SK-N-SH (cell line): ENCODE measurements at regions not wholly inside any gene's neighbourhood (a gene's known extent, or its start where the extent isn't known, plus 50 kb on each side); places are given as distances from the start of the nearest gene placed in this dataset.

Source experiments
- CTCF ChIP-seq: fragments of 200-600 bp; sonication (generic); IDR thresholded peaks from 2 replicates; pipeline ENCODE4 v1.6.1; 2017; ENCODE audit warnings: antibody characterized with exemption, mild to moderate bottlenecking, moderate library complexity
- EZH2phosphoT487 ChIP-seq: fragments of 200-600 bp; sonication (generic); IDR thresholded peaks from 2 replicates; pipeline ENCODE4 v1.6.1; 2017; ENCODE audit warnings: low read depth, mixed run types, mild to moderate bottlenecking, antibody characterized with exemption, moderate library complexity, borderline replicate concordance
- JUND ChIP-seq: IDR thresholded peaks from 2 replicates; pipeline ENCODE4 v1.4.0; 2012
- MEF2A ChIP-seq: IDR thresholded peaks from 2 replicates; pipeline ENCODE4 v1.4.0; 2012; ENCODE audit warnings: low read depth, borderline replicate concordance
- POLR2AphosphoS5 ChIP-seq: IDR thresholded peaks from 2 replicates; pipeline ENCODE4 v1.6.1; 2012; ENCODE audit warnings: low read depth, low read length
- RXRA ChIP-seq: IDR thresholded peaks from 2 replicates; pipeline ENCODE4 v1.4.0; 2012; ENCODE audit warnings: low read depth, mild to moderate bottlenecking, borderline replicate concordance
- TAF1 ChIP-seq: IDR thresholded peaks from 2 replicates; pipeline ENCODE4 v1.6.1; 2012; ENCODE audit warnings: low read depth, mild to moderate bottlenecking, low read length, moderate library complexity, borderline replicate concordance
- TEAD4 ChIP-seq: IDR thresholded peaks from 2 replicates; pipeline ENCODE4 v1.4.0; 2012; ENCODE audit warnings: mild to moderate bottlenecking, borderline replicate concordance; ENCODE audit not compliant: insufficient read depth
- ZBTB33 ChIP-seq: IDR thresholded peaks from 2 replicates; pipeline ENCODE4 v1.4.0; 2012; ENCODE audit warnings: low read depth, borderline replicate concordance
- TF ChIP-seq, protein P1 (sequence below): IDR thresholded peaks from 2 replicates; pipeline ENCODE4 v1.4.0; 2012; ENCODE audit warnings: low read depth
- TF ChIP-seq, protein P2 (sequence below): IDR thresholded peaks from 2 replicates; pipeline ENCODE4 v1.6.1; 2012; ENCODE audit warnings: mild to moderate bottlenecking, low read depth, low read length, moderate library complexity
- TF ChIP-seq, protein P3 (sequence below): fragments of 150-350 bp; IDR thresholded peaks from 2 replicates; pipeline ENCODE4 v1.6.1; 2016; ENCODE audit warnings: mild to moderate bottlenecking, low read depth, low read length

GRCh38 chr5:51846015-51846414, 462.8 kb downstream of the ISL1 start:
- TF ChIP-seq EZH2phosphoT487 (no peak), CTCF (no peak), TEAD4 (no peak), ZBTB33 (no peak), MEF2A (no peak), POLR2AphosphoS5 (no peak), RXRA (no peak), TAF1 (no peak), JUND (no peak)
- TF ChIP-seq, protein P1, sequence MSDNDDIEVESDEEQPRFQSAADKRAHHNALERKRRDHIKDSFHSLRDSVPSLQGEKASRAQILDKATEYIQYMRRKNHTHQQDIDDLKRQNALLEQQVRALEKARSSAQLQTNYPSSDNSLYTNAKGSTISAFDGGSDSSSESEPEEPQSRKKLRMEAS, result no peak
- TF ChIP-seq, protein P2, sequence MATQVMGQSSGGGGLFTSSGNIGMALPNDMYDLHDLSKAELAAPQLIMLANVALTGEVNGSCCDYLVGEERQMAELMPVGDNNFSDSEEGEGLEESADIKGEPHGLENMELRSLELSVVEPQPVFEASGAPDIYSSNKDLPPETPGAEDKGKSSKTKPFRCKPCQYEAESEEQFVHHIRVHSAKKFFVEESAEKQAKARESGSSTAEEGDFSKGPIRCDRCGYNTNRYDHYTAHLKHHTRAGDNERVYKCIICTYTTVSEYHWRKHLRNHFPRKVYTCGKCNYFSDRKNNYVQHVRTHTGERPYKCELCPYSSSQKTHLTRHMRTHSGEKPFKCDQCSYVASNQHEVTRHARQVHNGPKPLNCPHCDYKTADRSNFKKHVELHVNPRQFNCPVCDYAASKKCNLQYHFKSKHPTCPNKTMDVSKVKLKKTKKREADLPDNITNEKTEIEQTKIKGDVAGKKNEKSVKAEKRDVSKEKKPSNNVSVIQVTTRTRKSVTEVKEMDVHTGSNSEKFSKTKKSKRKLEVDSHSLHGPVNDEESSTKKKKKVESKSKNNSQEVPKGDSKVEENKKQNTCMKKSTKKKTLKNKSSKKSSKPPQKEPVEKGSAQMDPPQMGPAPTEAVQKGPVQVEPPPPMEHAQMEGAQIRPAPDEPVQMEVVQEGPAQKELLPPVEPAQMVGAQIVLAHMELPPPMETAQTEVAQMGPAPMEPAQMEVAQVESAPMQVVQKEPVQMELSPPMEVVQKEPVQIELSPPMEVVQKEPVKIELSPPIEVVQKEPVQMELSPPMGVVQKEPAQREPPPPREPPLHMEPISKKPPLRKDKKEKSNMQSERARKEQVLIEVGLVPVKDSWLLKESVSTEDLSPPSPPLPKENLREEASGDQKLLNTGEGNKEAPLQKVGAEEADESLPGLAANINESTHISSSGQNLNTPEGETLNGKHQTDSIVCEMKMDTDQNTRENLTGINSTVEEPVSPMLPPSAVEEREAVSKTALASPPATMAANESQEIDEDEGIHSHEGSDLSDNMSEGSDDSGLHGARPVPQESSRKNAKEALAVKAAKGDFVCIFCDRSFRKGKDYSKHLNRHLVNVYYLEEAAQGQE, result no peak
- TF ChIP-seq, protein P3, sequence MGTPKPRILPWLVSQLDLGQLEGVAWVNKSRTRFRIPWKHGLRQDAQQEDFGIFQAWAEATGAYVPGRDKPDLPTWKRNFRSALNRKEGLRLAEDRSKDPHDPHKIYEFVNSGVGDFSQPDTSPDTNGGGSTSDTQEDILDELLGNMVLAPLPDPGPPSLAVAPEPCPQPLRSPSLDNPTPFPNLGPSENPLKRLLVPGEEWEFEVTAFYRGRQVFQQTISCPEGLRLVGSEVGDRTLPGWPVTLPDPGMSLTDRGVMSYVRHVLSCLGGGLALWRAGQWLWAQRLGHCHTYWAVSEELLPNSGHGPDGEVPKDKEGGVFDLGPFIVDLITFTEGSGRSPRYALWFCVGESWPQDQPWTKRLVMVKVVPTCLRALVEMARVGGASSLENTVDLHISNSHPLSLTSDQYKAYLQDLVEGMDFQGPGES, result no peak
